ENCODE measurements at regions not wholly inside any gene's neighbourhood (a gene's known extent, or its start where the extent isn't known, plus 50 kb on each side); places are given as distances from the start of the nearest gene placed in this dataset.

DNA sequence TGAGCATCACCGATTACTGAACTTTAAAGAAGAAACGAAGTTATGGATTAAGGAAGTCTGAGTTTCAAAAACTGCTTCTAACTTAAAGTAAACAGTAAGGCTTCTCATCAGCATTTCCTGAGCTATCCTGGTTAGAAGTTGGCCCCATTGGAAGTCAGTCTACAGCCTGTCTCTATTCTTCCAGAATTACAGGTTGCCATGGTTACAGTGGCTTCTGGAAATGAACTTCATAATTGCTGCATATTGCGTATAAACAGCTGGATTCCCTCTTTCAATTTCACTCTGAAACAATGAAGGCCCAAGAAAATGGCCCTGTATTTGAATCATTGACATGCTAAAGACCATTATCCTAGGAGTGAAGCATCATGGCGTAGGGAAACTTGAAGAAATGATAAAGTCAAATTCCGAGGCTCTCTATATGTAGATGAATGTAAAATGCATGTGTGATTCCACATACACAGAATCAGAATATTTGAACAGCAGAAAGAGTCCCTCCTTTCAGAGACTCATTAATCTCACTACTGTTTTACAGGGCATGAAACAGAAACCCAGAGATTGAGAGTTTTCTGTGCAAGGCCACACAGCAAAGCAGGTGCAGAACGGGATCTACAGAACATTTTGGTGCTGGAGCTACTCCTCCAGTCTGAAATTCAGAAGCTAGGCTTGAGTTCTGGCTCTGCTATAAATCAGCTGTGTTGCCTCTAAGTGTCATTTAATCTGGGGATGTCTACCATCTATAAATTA is 856.4 kb upstream of the CELF4 start:
- TF ChIP-seq, protein P1, sequence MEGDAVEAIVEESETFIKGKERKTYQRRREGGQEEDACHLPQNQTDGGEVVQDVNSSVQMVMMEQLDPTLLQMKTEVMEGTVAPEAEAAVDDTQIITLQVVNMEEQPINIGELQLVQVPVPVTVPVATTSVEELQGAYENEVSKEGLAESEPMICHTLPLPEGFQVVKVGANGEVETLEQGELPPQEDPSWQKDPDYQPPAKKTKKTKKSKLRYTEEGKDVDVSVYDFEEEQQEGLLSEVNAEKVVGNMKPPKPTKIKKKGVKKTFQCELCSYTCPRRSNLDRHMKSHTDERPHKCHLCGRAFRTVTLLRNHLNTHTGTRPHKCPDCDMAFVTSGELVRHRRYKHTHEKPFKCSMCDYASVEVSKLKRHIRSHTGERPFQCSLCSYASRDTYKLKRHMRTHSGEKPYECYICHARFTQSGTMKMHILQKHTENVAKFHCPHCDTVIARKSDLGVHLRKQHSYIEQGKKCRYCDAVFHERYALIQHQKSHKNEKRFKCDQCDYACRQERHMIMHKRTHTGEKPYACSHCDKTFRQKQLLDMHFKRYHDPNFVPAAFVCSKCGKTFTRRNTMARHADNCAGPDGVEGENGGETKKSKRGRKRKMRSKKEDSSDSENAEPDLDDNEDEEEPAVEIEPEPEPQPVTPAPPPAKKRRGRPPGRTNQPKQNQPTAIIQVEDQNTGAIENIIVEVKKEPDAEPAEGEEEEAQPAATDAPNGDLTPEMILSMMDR (IDR thresholded peaks at IDR 0.05) = no peak
- no peak for TF ChIP-seq POLR2A (IDR thresholded peaks at IDR 0.05)
